Fibroblast of pulmonary artery (primary cell): ENCODE measurements at regions not wholly inside any gene's neighbourhood (a gene's known extent, or its start where the extent isn't known, plus 50 kb on each side); places are given as distances from the start of the nearest gene placed in this dataset.

Source experiments
- DNase-seq: peaks from one replicate; pipeline ENCODE4 v3.0.0-alpha.2; 2010; ENCODE audit warnings: low read depth
- H3K4me3 ChIP-seq: replicated peaks from 2 replicates; pipeline ENCODE4 v1.5.1; 2011; ENCODE audit warnings: low read depth, mild to moderate bottlenecking, control low read depth, low read length, moderate library complexity
- TF ChIP-seq, protein P1 (sequence below): IDR thresholded peaks from 2 replicates; pipeline ENCODE4 v1.5.1; 2011; ENCODE audit warnings: mild to moderate bottlenecking, control low read depth, low read length, inconsistent platforms; ENCODE audit errors: missing control alignments

DNA sequence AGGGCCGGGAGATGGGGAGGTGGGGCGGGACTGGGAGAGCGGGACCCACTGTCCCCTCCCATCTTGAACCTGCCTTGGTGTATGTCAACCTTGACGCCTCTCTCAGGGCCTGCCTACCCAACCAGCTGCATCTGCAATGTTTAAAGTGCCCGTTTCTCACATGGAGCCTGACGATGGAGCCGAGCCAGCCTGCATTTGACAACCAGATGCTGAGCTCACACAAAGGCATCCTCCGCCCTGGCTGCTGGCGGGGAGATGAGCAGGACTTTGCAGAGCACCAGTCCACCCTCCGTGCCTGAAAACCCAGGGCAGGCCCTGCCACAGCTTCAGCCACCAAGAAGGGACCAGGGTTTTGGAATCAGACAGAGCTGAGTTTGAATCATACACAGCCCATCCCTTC, 141.1 kb upstream of the SMIM23 start:
- no peak for DNase-seq
- TF ChIP-seq, protein P1, sequence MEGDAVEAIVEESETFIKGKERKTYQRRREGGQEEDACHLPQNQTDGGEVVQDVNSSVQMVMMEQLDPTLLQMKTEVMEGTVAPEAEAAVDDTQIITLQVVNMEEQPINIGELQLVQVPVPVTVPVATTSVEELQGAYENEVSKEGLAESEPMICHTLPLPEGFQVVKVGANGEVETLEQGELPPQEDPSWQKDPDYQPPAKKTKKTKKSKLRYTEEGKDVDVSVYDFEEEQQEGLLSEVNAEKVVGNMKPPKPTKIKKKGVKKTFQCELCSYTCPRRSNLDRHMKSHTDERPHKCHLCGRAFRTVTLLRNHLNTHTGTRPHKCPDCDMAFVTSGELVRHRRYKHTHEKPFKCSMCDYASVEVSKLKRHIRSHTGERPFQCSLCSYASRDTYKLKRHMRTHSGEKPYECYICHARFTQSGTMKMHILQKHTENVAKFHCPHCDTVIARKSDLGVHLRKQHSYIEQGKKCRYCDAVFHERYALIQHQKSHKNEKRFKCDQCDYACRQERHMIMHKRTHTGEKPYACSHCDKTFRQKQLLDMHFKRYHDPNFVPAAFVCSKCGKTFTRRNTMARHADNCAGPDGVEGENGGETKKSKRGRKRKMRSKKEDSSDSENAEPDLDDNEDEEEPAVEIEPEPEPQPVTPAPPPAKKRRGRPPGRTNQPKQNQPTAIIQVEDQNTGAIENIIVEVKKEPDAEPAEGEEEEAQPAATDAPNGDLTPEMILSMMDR: no peak

DNA sequence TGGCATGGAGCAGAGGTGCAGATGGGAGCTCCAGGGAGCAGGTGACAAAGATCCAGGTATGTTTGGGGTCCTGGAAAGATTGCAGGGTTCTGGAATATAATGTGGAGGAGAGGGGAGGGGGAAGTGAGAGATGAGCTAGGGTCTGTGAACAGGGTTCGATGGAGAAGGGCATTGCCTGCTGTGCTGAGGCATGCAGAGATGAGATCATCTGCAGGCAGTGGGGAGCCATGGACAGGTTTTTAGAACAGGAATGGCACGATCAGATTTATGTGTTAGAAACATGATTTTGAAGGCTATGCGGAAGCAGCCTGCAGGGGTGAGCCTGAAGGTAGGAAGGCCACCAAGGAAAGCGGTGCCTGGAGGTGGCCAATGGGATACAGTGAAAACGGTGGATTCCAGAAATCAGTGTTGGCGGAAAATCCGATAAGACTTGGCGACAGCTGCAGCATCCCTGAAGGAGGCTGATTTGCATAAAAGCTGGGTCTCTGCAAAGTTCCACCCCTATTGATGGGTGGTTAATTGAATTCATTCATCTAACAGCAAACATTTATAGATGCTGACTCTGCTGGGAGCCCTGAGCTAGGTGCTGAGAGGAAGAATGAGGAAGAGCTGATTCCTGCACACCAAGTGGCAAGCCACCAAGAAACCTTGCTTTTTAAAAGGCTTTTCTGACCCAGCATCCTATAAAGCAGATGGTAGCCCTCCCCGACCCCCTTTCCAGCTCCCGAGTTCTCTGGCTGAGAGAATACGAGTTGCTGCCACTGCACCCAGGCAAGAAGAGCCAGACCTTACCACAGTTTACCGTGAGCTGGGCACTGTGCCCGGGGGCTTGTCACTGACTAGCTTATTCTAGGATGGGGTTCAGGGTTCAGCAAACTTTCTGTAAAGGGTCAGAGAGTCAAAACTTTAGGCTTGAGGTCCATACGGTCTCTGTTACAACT, 139.2 kb upstream of the SMIM23 start:
- TF ChIP-seq, protein P1: no peak
- no peak overlapping the region for H3K4me3 ChIP-seq
- DNase-seq: no peak

More for the DNA sequence above, 141.1 kb upstream of the SMIM23 start:
- H3K4me3 ChIP-seq: no peak overlapping the region

- peak; percentile 42 for DNase-seq
- H3K4me3 ChIP-seq: no peak overlapping the region
- TF ChIP-seq, protein P1: no peak
These were observed 138.3 kb upstream of the SMIM23 start for GRCh38 chr5:171647043-171647903.

- no peak overlapping the region for H3K4me3 ChIP-seq
- no peak for DNase-seq
- TF ChIP-seq, protein P1: no peak
These were observed 137.7 kb upstream of the SMIM23 start for GRCh38 chr5:171647904-171648260.

DNA sequence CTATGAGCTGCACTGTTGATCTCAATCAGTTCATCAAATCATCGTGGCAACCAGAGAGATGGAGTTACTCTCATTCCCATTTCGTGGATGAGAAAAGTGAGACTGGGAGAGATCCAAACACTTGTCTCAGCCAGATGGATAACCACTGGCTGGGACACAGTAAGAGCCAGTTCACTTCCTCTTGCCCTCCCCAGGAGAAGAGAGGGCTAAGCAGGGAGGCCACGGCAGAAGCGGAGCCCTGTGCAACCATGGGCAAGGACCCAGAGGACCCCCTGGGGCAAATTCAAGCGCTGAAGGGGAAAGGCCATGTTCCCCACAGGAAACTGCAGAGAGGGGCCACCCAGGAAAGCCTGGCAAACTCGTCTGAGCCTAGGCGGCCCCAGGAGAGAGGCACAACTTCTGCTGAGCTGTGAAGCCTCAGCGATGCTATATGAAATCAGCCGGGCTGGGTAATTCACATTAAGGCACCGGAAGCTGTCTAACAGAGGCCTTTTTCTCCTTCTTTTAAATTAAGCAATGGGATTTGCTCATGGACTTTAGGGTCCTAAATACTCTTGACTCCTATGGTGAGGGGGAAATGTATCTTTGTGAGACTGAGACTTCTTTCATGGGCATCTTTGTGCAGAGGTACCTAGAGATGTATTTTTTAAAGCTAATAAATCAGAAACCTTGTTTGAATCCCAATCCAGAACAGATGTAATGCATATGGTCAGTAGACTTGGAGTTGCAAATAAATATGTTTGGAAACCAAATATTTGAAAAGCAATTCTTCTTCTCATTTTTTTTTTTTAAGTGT, 137.1 kb upstream of the SMIM23 start:
- no peak for DNase-seq
- TF ChIP-seq, protein P1: no peak
- H3K4me3 ChIP-seq: no peak overlapping the region

- no peak overlapping the region for H3K4me3 ChIP-seq
- no peak for DNase-seq
- TF ChIP-seq, protein P1: no peak
These were observed 136.6 kb upstream of the SMIM23 start for GRCh38 chr5:171649075-171649401.
